Keratinocyte (primary cell): ENCODE measurements at regions not wholly inside any gene's neighbourhood (a gene's known extent, or its start where the extent isn't known, plus 50 kb on each side); places are given as distances from the start of the nearest gene placed in this dataset.

Source experiments
- CTCF ChIP-seq, 3 experiments: IDR thresholded peaks in 1 of 3; conservative IDR thresholded peaks in 1 of 3; optimal IDR thresholded peaks in 1 of 3; 2 replicates in 2 of 3; 3 replicates in 1 of 3; pipeline versions ENCODE3 to v1.5.1; 2011; ENCODE audit warnings: low read length in 3 of 3, mild to moderate bottlenecking in 3 of 3, moderate library complexity in 2 of 3, control low read depth in 1 of 3, inconsistent platforms in 1 of 3; ENCODE audit not compliant: insufficient read depth in 2 of 3; ENCODE audit errors: extremely low read depth in 1 of 3
- EZH2 ChIP-seq: IDR thresholded peaks from one replicate; pipeline ENCODE4 v1.6.1; 2012; ENCODE audit warnings: inconsistent platforms, mild to moderate bottlenecking, low read length, moderate library complexity

DNA sequence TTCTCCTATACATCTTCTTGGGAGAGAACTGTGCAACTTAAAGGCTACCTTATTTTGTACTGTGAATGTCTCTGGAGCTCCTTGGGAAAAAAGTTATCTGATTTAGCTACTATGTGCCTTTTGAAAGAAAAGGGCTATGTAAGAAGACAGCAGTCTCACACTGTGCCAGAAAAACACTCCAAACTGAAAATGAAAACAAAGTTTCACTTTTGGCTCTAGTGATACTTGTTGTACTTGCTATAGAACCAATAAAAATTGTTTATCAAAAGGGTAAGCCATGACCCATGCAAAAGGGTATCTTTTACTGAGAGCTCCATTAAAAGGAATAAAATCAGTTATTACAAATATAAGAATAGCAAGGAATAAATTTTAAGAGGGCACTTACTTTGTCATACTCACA lies 2270.0 kb downstream of the ARAP2 start:
- TF ChIP-seq EZH2, result no peak
- no peak for TF ChIP-seq CTCF (optimal IDR thresholded peaks at IDR 0.05 in 1 of 3, IDR thresholded peaks at IDR 0.05 in 1 of 3, conservative IDR thresholded peaks at IDR 0.05 in 1 of 3; ENCODE audit: extremely low read depth in 1 of 3, insufficient read depth in 2 of 3, low read length in 3 of 3)
